BJ (cell line): ENCODE measurements at regions not wholly inside any gene's neighbourhood (a gene's known extent, or its start where the extent isn't known, plus 50 kb on each side); places are given as distances from the start of the nearest gene placed in this dataset.

Experiments
- CTCF ChIA-PET: fragments of 350-600 bp; formaldehyde crosslinking; extraction: SDS; loops from one replicate; lab custom pipeline; 2021; ENCODE audit warnings: antibody characterized with exemption, inconsistent platforms; lab: Yijun Ruan, JAX
- POLR2A ChIA-PET: fragments of 300-600 bp; sonication (Branson Sonifier 250); formaldehyde crosslinking; extraction: SDS; loops from one replicate; lab custom pipeline; 2021; ENCODE audit warnings: antibody characterized with exemption; lab: Charles Lee
- DNase-seq: peaks from one replicate; pipeline ENCODE4 v3.0.0-alpha.2; 2011; ENCODE audit warnings: low read depth
- H3K27me3 ChIP-seq: 2 replicates; pipeline ENCODE4 v1.6.0; 2011; ENCODE audit warnings: low read length; ENCODE audit not compliant: control insufficient read depth, insufficient read depth
- H3K36me3 ChIP-seq: 2 replicates; pipeline ENCODE4 v1.5.1; 2011; ENCODE audit warnings: low read length; ENCODE audit not compliant: control insufficient read depth, insufficient read depth
- H3K4me3 ChIP-seq: 2 replicates; pipeline ENCODE4 v1.5.1; 2011; ENCODE audit warnings: low read depth, mild to moderate bottlenecking, control low read depth, low read length
- TF ChIP-seq, protein P1 (sequence below): IDR thresholded peaks from 2 replicates; pipeline ENCODE4 v1.5.1; 2011; ENCODE audit warnings: low read depth, mild to moderate bottlenecking, control low read depth, inconsistent platforms, low read length, moderate library complexity; ENCODE audit not compliant: insufficient read depth

DNA sequence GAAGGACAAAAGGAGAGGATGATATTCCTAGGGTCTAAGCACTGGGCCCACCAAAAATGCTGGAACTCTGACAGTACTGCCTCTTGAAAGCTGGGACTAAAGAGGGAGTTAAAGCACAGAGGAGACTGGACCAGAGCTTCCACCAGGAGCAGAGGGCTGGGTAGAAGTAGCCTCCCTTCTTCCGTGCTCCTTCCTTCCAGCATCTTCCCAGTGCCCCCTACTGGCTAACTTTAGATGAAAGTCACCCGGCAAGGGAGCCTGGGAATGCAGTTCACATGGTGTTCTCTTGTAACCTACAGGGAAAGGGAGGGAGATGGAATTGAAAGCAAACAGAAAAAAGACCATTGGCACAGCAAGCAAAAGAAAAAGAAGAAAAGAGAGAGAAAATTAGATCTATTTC is 106.1 kb upstream of the COL8A1 start:
- POLR2A ChIA-PET, result interaction anchor here (1.0 kb wide), 1 partner anchor 12 kb away, joined by 5 read pairs; no protein-coding TSS in a partner anchor
- CTCF ChIA-PET, result interaction anchor here (0.6 to 2.0 kb wide), 12 partner anchors 15 to 509 kb away, joined by 3 to 8 read pairs (median 3); partner anchors contain the start of gene COL8A1
- DNase-seq, result no peak
- H3K27me3 ChIP-seq, result no peaks in the 10 kb centered on the region; the same call in 1 of the 2 replicates
- TF ChIP-seq, protein P1, sequence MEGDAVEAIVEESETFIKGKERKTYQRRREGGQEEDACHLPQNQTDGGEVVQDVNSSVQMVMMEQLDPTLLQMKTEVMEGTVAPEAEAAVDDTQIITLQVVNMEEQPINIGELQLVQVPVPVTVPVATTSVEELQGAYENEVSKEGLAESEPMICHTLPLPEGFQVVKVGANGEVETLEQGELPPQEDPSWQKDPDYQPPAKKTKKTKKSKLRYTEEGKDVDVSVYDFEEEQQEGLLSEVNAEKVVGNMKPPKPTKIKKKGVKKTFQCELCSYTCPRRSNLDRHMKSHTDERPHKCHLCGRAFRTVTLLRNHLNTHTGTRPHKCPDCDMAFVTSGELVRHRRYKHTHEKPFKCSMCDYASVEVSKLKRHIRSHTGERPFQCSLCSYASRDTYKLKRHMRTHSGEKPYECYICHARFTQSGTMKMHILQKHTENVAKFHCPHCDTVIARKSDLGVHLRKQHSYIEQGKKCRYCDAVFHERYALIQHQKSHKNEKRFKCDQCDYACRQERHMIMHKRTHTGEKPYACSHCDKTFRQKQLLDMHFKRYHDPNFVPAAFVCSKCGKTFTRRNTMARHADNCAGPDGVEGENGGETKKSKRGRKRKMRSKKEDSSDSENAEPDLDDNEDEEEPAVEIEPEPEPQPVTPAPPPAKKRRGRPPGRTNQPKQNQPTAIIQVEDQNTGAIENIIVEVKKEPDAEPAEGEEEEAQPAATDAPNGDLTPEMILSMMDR, result peak; percentile 71
- H3K36me3 ChIP-seq, result no peaks in the 10 kb centered on the region
- no peak overlapping the region for H3K4me3 ChIP-seq

DNA sequence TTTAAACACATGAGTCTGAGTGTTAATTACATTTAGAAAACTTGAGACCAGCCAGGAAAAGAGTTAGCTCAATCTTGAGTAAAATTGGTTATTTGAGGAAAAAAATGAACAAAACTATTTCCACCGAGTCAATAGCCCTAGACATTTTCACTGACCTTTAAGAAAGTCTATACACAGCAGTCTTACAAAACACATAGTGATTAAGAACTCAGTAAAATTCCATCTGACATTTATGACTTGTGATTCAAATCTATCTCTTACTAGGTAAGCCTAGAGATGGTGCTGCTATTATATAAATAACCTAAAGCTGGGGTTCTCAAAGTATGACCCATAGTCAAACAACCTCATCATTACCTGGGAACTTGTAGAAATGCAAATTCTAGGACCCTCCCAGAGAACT is 109.1 kb upstream of the COL8A1 start:
- ChIA-PET POLR2A (interaction anchor here (0.5 to 0.6 kb wide), 2 partner anchors 45 to 628 kb away, joined by 3 read pairs; partner anchors contain the start of gene DCBLD2), CTCF (interaction anchor here (1.1 to 1.4 kb wide), 4 partner anchors 26 to 414 kb away, joined by 3 to 5 read pairs (median 3); no protein-coding TSS in a partner anchor)
- H3K27me3 ChIP-seq, result no peaks in the 10 kb centered on the region; the same call in 1 of the 2 replicates
- no peaks in the 10 kb centered on the region for H3K36me3 ChIP-seq
- no peak overlapping the region for H3K4me3 ChIP-seq
- no peak for DNase-seq
- TF ChIP-seq, protein P1, result no peak

DNA sequence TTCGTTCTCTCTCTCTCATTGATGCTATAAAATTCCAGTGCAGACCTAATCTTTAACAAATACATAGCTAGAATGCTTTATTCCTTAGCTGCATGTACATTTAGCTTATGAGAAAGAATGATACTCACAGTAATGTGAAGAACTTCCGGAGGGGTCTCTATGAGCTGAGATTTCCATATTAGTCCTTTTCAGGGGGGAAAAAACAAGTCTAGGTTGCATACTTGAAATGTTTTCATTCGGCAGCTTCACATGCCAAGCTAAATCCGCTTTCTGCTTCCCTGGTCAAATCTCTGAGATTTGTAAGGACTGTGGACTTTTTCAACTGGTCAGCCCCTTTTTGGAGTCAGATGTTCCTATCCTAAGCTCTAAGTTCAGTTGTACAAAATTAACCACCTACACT is 111.5 kb upstream of the COL8A1 start:
- no peak for DNase-seq
- POLR2A ChIA-PET, result no interaction called here
- Histone ChIP-seq H3K4me3 (no peak overlapping the region), H3K27me3 (no peaks in the 10 kb centered on the region; the same call in 1 of the 2 replicates), H3K36me3 (no peaks in the 10 kb centered on the region)
- TF ChIP-seq, protein P1, result no peak
- CTCF ChIA-PET, result interaction anchor here (0.6 to 1.6 kb wide), 4 partner anchors 11 to 237 kb away, joined by 3 to 4 read pairs (median 4); no protein-coding TSS in a partner anchor

DNA sequence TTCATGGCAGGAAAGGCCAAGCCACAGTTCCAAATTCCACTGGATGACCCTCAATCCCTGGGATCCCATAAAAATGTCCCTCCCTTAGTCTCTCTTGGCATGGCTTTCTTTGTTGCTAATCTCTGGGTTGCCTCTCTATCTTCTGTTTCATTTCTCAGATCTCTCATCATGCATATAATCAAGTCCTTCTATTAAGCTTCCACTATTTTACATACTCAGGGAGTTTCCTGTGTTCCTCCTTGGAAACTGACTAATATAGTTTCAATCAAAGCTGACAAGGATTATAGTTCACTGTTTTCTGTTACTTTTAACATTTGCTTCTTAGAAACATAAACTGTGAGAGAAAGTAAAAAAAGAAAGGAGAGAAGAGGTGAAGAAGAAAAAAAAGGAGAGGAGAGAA is 113.8 kb upstream of the COL8A1 start:
- H3K27me3 ChIP-seq, result no peaks in the 10 kb centered on the region; the same call in 1 of the 2 replicates
- TF ChIP-seq, protein P1, result no peak
- POLR2A ChIA-PET, result no interaction called here

DNA sequence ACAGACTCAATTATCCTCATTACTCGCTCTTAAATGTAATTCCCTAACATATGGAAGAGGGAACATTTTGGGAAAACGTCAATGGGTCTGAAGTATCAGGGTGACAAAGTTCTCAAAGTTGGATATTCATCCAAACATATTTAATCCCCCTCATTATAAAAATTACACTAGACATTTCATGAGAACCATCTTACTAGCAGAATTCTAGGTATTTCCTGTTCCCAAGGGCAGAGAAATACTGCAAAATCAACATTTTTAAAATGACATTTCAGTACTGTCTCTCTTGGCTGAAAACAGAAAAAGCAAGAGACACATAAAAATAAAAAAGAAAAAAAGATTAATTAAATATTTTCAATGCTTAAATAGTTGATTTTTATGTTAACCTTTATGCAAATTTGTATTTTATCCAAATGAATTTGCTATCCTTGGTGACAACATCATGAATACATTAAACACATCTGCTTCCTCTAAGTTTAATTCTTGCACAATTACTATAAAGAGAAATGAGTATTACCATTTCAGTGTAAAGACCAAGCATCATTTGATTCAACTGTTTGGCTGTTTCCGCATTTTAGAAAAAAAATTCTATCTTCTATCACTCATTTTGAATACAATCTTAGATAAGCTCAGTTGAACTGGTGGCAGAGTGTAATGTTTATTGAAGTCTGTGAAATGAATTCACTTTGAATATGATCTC is 114.8 kb upstream of the COL8A1 start:
- ChIA-PET POLR2A (no interaction called here), CTCF (no interaction called here)
- Histone ChIP-seq H3K4me3 (no peak overlapping the region), H3K36me3 (no peaks in the 10 kb centered on the region), H3K27me3 (no peaks in the 10 kb centered on the region; the same call in 1 of the 2 replicates)
- no peak for DNase-seq
- TF ChIP-seq, protein P1, result no peak

More for the DNA sequence above, 113.8 kb upstream of the COL8A1 start:
- H3K36me3 ChIP-seq, result no peaks in the 10 kb centered on the region
- H3K4me3 ChIP-seq, result no peak overlapping the region
- CTCF ChIA-PET, result no interaction called here
- DNase-seq, result no peak
